ENCODE measurements at regions not wholly inside any gene's neighbourhood (a gene's known extent, or its start where the extent isn't known, plus 50 kb on each side); places are given as distances from the start of the nearest gene placed in this dataset.

GRCh38 chr18:27899893-27900292 is 277.0 kb downstream of the CDH2 start:
- Mint-ChIP-seq H3K36me3 (no peaks in the 10 kb centered on the region), H3K9me3 (no peaks in the 10 kb centered on the region), H3K4me1 (no peaks in the 10 kb centered on the region), H3K27ac (no peak overlapping the region), H3K4me3 (no peak overlapping the region), H3K27me3 (no peaks in the 10 kb centered on the region)

GRCh38 chr18:27894746-27895145 is 282.2 kb downstream of the CDH2 start:
- H3K27me3 Mint-ChIP-seq, result no peaks in the 10 kb centered on the region
- no peaks in the 10 kb centered on the region for H3K4me1 Mint-ChIP-seq
- H3K36me3 Mint-ChIP-seq, result no peaks in the 10 kb centered on the region
- H3K4me3 Mint-ChIP-seq, result no peak overlapping the region
- no peak overlapping the region for H3K27ac Mint-ChIP-seq
- no peaks in the 10 kb centered on the region for H3K9me3 Mint-ChIP-seq

- Mint-ChIP-seq H3K4me3 (no peak overlapping the region), H3K27ac (no peak overlapping the region), H3K27me3 (no peaks in the 10 kb centered on the region), H3K4me1 (no peaks in the 10 kb centered on the region), H3K9me3 (no peaks in the 10 kb centered on the region), H3K36me3 (no peaks in the 10 kb centered on the region)
Measured at GRCh38 chr18:27887711-27888495, 289.0 kb downstream of the CDH2 start.

DNA sequence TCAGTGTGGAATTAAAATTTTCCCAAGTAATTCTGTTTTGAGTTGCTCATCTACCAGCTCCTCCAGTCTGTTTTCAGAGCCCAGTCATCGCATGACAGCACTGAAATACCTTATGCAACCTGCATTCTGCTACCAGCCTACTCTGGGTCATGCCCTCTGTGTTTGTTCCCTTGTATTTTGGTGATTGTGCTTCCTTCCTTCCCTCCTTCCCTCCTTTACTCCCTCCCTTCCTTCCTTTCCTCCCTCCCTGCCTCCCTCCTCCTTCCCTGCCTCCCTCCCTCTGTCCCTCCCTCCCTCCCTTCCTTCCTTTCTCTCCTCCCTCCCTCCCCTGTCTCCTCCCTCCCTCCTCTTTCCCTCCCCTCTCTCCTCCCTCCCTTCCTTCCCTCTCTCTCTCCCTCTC is 289.6 kb downstream of the CDH2 start:
- H3K36me3 Mint-ChIP-seq, result no peaks in the 10 kb centered on the region
- no peaks in the 10 kb centered on the region for H3K9me3 Mint-ChIP-seq
- H3K27ac Mint-ChIP-seq, result no peak overlapping the region
- H3K4me3 Mint-ChIP-seq, result no peak overlapping the region
- H3K4me1 Mint-ChIP-seq, result no peaks in the 10 kb centered on the region
- H3K27me3 Mint-ChIP-seq, result no peaks in the 10 kb centered on the region

- Mint-ChIP-seq H3K27me3 (no peaks in the 10 kb centered on the region), H3K9me3 (peaks cover 10% of the 10 kb centered on the region), H3K27ac (no peak overlapping the region), H3K36me3 (no peaks in the 10 kb centered on the region), H3K4me3 (no peak overlapping the region), H3K4me1 (no peaks in the 10 kb centered on the region)
Measured at GRCh38 chr18:27879540-27879939, 297.4 kb downstream of the CDH2 start.

DNA sequence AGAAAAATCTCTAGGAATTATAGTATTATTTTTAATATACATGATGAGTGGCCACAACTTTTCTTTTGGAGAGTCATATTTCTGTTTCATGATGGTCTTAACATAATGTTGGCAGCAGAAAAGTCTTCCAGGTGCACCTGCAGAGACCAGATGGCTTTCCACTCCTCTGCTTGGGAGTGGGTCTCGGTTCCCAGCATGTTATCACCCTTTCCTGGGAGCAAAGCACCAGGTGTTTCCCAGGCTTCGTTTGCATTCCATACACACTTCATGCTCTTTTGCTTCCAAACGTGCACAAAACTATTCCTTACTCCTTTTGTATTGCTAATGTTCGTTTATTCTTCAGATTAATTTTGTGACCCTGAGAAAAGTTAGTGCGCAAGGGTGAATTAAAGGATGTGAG is 305.2 kb downstream of the CDH2 start:
- Mint-ChIP-seq H3K27me3 (no peaks in the 10 kb centered on the region), H3K36me3 (no peaks in the 10 kb centered on the region), H3K9me3 (no peaks in the 10 kb centered on the region), H3K4me1 (no peaks in the 10 kb centered on the region), H3K4me3 (no peak overlapping the region), H3K27ac (no peak overlapping the region)

DNA sequence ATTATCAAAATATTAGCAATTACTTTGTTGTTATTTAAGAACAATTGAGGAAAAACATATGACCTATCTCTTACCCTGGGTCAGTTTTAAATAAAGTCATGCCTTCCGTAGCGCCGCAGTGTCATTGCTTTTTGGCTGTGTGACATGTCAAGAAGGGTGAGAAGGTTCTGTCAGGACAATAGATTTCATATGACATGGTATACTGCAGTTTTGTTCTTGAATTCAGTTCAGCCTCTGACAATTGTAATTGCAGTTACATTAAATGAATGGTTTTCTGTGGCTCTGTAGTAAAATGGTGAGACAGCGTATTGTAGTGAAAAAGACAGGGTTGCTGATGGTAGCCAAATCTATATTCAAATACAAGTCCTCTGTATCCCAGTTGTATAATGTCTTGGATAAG is 307.2 kb downstream of the CDH2 start:
- Mint-ChIP-seq H3K27ac (no peak overlapping the region), H3K4me3 (no peak overlapping the region), H3K27me3 (no peaks in the 10 kb centered on the region), H3K4me1 (no peaks in the 10 kb centered on the region), H3K9me3 (no peaks in the 10 kb centered on the region), H3K36me3 (no peaks in the 10 kb centered on the region)

DNA sequence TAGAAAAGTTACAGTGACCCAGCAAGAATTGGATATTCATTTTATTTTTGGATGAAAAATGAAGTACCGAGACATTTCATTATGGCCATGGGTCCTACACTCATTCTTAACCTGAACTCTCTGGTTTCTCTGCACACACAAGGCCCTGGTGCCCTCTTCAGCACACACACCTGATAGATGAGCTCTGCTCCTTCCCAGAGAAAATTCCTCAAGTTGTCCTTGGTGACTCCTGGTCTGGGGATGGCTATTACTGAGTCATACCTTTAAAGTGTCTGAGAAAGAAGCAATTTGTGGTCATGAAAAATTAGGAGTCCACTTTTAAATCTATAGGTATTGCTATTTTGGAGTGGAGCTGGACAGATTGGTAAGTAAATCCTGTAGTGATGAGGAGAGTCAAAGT is 311.5 kb downstream of the CDH2 start:
- no peaks in the 10 kb centered on the region for H3K36me3 Mint-ChIP-seq
- H3K27ac Mint-ChIP-seq, result no peak overlapping the region
- H3K4me1 Mint-ChIP-seq, result no peaks in the 10 kb centered on the region
- no peaks in the 10 kb centered on the region for H3K9me3 Mint-ChIP-seq
- no peak overlapping the region for H3K4me3 Mint-ChIP-seq
- H3K27me3 Mint-ChIP-seq, result no peaks in the 10 kb centered on the region

DNA sequence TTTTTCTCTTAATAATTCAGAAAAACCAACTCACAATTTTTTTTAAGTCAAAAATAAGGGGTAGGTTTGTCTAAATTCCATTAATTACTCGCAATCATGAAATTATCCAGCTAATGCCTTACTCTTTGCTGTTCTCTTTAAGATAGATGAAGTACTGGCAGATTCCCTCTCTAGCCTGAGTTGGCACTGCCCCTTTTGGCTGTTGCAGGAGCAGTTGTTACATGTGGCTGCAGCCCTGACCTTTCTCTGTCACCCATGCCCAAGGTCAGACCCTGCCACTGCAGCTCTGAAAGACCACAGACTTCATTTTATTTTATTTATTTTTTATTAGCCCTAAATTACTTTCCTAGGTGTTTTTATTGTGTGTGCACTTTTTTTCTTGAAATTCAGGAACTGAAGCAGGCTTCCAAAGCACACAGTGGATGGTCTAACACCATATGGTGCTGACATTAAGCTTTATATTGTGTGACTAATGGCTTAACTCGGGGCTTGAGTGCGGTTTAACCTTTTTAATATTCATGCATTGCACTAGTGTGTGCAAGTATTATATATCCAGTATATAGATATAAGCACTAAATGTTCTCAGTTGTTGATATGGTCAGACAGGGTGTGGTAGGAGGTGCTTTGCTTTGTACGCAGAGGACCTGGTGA is 313.0 kb downstream of the CDH2 start:
- Mint-ChIP-seq H3K9me3 (no peaks in the 10 kb centered on the region), H3K4me3 (no peak overlapping the region), H3K4me1 (no peaks in the 10 kb centered on the region)

GRCh38 chr18:27862041-27862682 is 314.8 kb downstream of the CDH2 start:
- no peaks in the 10 kb centered on the region for H3K27me3 Mint-ChIP-seq
- H3K36me3 Mint-ChIP-seq, result no peaks in the 10 kb centered on the region
- H3K9me3 Mint-ChIP-seq, result peaks cover 6% of the 10 kb centered on the region
- H3K4me3 Mint-ChIP-seq, result no peak overlapping the region
- H3K4me1 Mint-ChIP-seq, result no peaks in the 10 kb centered on the region
- H3K27ac Mint-ChIP-seq, result no peak overlapping the region

More for the DNA sequence above, 313.0 kb downstream of the CDH2 start:
- H3K27ac Mint-ChIP-seq, result no peak overlapping the region
- H3K27me3 Mint-ChIP-seq, result no peaks in the 10 kb centered on the region
- no peaks in the 10 kb centered on the region for H3K36me3 Mint-ChIP-seq

DNA sequence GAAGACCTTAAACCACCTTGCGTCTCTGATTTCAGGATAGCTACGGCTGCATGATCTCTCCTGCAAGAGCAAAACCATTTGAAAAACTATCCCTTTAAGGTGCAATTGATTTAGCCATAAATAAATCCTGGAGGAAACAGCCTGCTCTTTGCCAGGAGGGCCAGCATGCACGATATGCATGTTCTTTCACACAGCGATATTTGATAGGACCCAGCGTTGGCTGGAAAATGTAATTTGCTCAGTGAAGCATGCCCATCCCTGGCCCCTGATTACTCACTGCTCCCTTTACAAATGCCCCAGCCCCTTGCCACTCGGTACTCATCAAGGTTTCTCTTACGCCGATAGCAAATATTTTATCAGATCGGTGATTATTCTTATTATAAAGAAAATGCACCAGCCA is 315.4 kb downstream of the CDH2 start:
- no peak overlapping the region for H3K4me3 Mint-ChIP-seq
- no peaks in the 10 kb centered on the region for H3K4me1 Mint-ChIP-seq
- H3K36me3 Mint-ChIP-seq, result no peaks in the 10 kb centered on the region
- peaks cover 8% of the 10 kb centered on the region for H3K9me3 Mint-ChIP-seq
- H3K27ac Mint-ChIP-seq, result no peak overlapping the region
- no peaks in the 10 kb centered on the region for H3K27me3 Mint-ChIP-seq

DNA sequence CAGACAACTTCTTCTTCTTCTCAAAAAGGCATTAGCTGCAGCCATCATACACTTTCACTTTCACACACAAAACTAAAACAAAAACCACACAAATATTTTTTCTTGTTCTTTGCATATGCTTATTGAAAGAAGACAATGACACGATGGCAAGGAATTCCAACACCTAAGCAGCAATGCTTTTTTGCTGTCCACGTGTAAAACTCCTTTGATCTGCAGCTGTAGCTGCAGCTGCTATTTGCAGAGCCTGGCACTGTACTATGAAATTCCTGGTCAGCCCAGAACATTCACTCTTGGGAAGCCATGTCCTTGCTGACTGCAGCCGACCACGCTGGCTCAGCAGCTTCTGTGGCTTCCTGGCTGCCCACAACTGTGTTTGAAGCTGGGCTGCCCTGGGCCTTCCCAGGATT is 316.2 kb downstream of the CDH2 start:
- Mint-ChIP-seq H3K4me3 (no peak overlapping the region), H3K9me3 (peaks cover 8% of the 10 kb centered on the region), H3K27me3 (no peaks in the 10 kb centered on the region), H3K4me1 (no peaks in the 10 kb centered on the region), H3K27ac (no peak overlapping the region), H3K36me3 (no peaks in the 10 kb centered on the region)

GRCh38 chr18:27860011-27860410 is 316.9 kb downstream of the CDH2 start:
- Mint-ChIP-seq H3K27me3 (no peaks in the 10 kb centered on the region), H3K27ac (no peak overlapping the region), H3K4me3 (no peak overlapping the region), H3K9me3 (peaks cover 8% of the 10 kb centered on the region), H3K4me1 (no peaks in the 10 kb centered on the region), H3K36me3 (no peaks in the 10 kb centered on the region)

DNA sequence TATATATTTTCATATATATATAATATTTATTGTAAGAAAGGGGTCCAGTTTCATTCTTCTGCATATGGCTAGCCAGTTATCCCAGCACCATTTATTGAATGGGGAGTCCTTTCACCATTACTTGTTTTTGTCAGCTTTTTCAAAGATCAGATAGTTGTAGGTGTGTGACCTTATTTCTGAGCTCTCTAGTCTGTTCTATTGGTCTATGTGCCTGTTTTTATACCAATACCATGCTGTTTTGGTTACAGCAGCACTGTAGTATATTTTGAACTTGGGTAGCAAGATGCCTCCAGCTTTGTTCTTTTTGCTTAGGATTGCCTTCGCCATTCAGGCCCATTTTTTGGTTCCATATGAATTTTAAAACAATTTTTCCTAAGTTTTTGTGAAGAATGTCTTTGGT is 320.1 kb downstream of the CDH2 start:
- Mint-ChIP-seq H3K4me1 (no peaks in the 10 kb centered on the region), H3K4me3 (no peak overlapping the region), H3K36me3 (no peaks in the 10 kb centered on the region), H3K27ac (no peak overlapping the region), H3K27me3 (no peaks in the 10 kb centered on the region), H3K9me3 (peaks cover 18% of the 10 kb centered on the region)

DNA sequence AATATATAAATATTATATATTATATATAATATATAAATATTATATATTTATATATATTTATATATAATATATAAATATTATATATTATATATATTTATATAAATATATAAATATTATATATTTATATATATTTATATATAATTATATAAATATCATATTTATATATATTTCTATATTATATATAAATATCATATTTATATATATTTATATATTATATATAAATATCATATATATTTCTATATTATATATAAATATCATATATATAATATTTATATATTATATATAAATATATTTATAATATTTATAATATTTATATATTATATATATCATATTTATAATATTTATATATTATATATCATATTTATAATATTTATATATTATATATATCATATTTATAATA is 321.4 kb downstream of the CDH2 start:
- no peak overlapping the region for H3K27ac Mint-ChIP-seq
- H3K4me1 Mint-ChIP-seq, result no peaks in the 10 kb centered on the region
- H3K27me3 Mint-ChIP-seq, result no peaks in the 10 kb centered on the region
- H3K36me3 Mint-ChIP-seq, result no peaks in the 10 kb centered on the region
- H3K9me3 Mint-ChIP-seq, result peaks cover 21% of the 10 kb centered on the region
- H3K4me3 Mint-ChIP-seq, result no peak overlapping the region

DNA sequence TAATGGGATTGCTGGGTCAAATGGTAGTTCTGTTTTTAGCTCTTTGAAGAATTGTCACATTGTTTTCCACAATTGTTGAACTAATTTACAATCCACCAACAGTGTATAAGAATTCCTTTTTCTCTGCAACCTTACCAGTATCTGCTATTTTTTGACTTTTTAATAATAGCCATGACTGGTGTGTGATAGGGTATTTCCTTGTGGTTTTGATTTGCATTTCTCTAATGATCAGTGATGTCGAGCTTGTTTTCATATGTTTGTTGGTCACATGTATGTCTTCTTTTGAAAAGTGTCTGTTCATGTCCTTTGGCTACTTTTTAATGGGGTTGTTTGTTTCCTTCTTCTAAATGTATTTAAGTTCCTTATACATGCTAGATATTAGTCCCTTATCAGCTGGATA is 322.3 kb downstream of the CDH2 start:
- Mint-ChIP-seq H3K4me1 (no peaks in the 10 kb centered on the region), H3K9me3 (peaks cover 22% of the 10 kb centered on the region), H3K4me3 (no peak overlapping the region), H3K27ac (no peak overlapping the region), H3K27me3 (no peaks in the 10 kb centered on the region), H3K36me3 (no peaks in the 10 kb centered on the region)
